ENCODE measurements at regions not wholly inside any gene's neighbourhood (a gene's known extent, or its start where the extent isn't known, plus 50 kb on each side); places are given as distances from the start of the nearest gene placed in this dataset.

DNA sequence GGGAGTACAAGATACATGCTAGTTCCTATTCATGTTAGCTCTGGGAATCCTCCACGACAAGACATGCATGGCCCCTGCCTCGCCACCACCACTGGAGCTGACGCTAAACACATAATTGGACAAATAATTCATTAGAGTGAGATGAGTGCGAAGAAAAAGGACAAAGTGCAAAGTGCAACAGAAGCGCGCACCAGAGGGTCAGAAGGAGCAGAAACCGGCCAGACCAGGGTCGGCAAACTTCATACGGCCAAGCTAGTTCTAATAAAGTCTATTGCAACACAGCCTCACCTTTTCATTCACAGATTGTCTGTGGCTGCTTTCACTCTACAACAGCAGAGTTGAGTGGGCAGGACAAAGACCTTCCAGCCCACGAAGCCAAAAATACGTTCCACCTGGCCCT is 266.1 kb upstream of the KLHL29 start:
- no peak overlapping the region for H3K27ac Mint-ChIP-seq
- no peak for DNase-seq
- no peaks in the 10 kb centered on the region for H3K9me3 Mint-ChIP-seq
- H3K4me3 Mint-ChIP-seq: no peak overlapping the region
- no peaks in the 10 kb centered on the region for H3K36me3 Mint-ChIP-seq (ENCODE audit: low read depth)
- H3K27me3 Mint-ChIP-seq: peaks cover 3% of the 10 kb centered on the region
- H3K4me1 Mint-ChIP-seq (ENCODE audit: low read depth): no peaks in the 10 kb centered on the region

DNA sequence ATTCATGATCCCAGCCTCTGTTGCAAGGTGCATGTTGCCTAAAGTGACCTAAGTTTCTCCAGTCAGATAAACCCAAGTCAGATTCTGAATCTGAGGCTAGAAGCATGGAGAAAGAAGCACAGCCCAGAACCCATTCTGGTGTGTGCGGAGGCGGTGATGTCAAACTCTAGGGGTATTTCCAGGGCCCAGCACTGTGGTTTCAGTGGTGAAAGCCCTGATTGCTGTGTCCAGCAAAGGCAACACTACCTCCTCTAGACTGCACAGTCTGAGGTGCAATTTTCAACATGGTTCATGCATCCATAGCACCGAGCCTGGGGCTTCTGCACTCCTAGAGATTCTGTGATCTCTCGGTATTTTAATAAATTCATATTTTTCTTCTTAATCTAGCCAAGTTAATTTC is 264.8 kb upstream of the KLHL29 start:
- no peak for DNase-seq
- H3K4me3 Mint-ChIP-seq: no peak overlapping the region
- H3K27ac Mint-ChIP-seq: no peak overlapping the region

DNA sequence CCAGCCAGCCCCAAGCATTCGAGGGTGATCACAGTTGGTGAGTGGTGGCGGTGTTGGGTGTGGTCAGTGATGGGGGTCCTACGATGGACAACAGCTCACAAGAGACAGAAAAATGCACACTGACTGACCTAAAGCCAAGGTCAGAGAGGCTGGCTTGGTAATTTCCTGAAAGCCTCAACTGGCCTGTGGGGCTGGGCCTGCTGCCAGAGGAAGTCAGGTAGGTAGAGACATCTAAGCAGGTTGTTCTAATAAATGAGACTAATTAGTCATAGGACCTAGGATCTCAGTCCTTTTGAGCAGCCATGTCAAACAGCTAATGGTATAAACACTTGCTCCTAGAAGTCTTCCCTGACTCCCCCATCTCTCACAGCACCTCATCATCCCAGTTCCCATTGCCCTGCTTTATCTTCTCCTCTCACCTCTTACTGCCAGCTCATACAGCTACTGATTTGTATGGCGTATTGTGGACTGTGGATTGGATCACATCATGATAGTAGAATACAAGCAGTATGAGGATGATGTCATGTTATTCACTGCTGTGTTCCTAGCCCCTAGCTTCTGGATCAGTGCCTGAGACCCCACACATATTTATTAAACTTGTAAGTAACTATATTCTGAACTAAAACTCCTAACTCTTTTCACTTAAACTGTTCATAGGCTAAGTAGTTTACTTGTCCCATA is 262.9 kb upstream of the KLHL29 start:
- Mint-ChIP-seq H3K9me3 (no peaks in the 10 kb centered on the region), H3K4me1 (ENCODE audit: low read depth) (no peaks in the 10 kb centered on the region), H3K27me3 (peaks cover 3% of the 10 kb centered on the region), H3K36me3 (ENCODE audit: low read depth) (no peaks in the 10 kb centered on the region), H3K4me3 (no peak overlapping the region), H3K27ac (no peak overlapping the region)
- no peak for DNase-seq

More for the DNA sequence above, 264.8 kb upstream of the KLHL29 start:
- Mint-ChIP-seq H3K27me3 (peaks cover 3% of the 10 kb centered on the region), H3K36me3 (ENCODE audit: low read depth) (no peaks in the 10 kb centered on the region), H3K9me3 (no peaks in the 10 kb centered on the region), H3K4me1 (ENCODE audit: low read depth) (no peaks in the 10 kb centered on the region)

DNA sequence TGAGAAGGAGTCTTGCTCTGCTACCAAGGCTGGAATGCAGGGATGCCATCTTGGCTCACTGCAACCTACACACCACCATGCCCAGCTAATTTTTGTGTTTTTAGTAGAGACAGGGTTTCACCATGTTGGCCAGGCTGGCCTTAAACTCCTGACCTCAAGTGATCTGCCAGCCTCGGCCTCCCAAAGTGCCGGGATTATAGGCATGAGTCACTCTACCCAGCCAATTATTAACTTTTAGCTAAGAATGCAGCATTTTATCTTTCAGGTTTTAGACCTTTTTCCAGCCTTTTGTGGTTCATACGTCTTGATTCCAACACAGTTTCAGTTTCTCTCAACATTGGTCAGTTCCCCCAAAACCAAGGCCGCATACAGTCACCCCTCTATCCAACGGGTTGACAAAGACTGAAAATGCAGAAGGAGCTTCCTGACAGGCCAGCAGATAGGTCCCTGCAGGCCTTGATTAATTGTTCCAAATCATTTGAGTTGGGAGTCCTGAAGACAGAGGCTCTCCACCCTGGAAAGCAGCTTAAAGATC is 262.2 kb upstream of the KLHL29 start:
- Mint-ChIP-seq H3K4me3 (no peak overlapping the region), H3K36me3 (ENCODE audit: low read depth) (no peaks in the 10 kb centered on the region), H3K4me1 (ENCODE audit: low read depth) (no peaks in the 10 kb centered on the region), H3K27ac (no peak overlapping the region), H3K9me3 (no peaks in the 10 kb centered on the region), H3K27me3 (peaks cover 3% of the 10 kb centered on the region)
- no peak for DNase-seq

DNA sequence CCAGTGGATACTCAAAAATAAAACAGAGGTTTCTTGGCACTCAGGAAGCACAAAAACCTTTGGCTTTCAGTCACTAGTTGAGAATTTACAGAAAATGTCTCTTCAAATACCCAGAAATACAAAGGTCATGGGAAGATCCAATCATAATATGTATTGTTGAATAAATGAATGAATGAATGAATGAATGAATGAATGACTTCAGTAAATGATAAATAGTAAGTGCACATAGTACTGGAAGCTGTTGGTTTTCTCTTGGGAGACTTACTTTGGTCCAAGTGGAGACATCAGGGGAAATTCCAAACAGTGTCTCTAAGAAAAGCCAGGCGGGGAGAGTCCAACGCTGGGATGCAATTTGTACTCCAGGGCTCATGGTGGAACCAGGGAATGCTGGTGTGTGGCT is 261.3 kb upstream of the KLHL29 start:
- H3K27ac Mint-ChIP-seq: no peak overlapping the region
- peaks cover 3% of the 10 kb centered on the region for H3K27me3 Mint-ChIP-seq
- no peaks in the 10 kb centered on the region for H3K4me1 Mint-ChIP-seq (ENCODE audit: low read depth)
- H3K36me3 Mint-ChIP-seq (ENCODE audit: low read depth): no peaks in the 10 kb centered on the region
- H3K4me3 Mint-ChIP-seq: no peak overlapping the region
- no peak for DNase-seq
- H3K9me3 Mint-ChIP-seq: no peaks in the 10 kb centered on the region

DNA sequence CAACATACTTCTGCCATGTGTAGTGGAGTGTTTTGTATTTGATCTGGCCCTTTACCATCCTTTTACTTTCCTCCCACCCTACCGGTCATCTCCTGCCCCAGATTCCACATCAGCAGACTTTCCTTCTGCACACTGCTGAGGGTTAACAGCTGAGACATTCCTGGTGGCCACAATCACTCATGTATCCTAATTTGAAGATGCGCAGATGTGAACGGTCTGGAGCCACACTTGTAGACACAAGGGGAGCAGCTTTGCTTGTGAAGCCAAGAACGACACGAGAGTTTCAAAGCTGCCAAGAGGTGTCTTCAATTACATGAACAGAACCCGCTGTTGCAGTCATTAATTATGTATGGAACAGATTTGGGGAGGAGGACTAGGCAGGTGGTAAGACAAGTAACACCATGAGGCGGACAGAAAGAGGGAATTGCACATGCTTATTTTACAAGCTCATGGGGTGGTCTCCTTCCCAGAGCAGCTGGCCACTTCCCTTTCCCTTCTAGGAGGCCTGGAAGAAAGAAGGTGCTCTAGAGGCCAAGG is 260.7 kb upstream of the KLHL29 start:
- H3K9me3 Mint-ChIP-seq: no peaks in the 10 kb centered on the region
- no peaks in the 10 kb centered on the region for H3K36me3 Mint-ChIP-seq (ENCODE audit: low read depth)
- H3K4me3 Mint-ChIP-seq: no peak overlapping the region
- peaks cover 8% of the 10 kb centered on the region for H3K27me3 Mint-ChIP-seq
- no peak for DNase-seq
- H3K4me1 Mint-ChIP-seq (ENCODE audit: low read depth): no peaks in the 10 kb centered on the region
- H3K27ac Mint-ChIP-seq: no peak overlapping the region

DNA sequence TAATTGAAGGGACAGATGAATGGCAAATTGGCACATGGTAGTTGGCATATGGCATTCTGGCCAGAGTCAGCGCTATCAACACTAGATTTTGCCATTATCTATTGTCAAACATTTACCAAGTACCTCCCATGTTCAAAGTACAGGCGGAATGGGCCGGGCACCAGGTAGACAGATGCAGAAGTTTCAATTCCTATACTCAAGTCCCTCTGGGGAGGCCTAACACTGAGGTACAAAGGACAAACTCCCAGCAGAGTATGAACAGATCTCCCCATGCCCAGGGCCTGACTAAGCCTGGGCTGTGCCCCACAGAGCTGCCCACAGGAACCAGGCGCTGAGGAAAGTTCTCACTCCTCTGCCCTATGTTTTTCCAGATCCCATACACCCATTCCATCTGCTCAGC is 257.5 kb upstream of the KLHL29 start:
- Mint-ChIP-seq H3K27me3 (peaks cover 7% of the 10 kb centered on the region), H3K27ac (no peak overlapping the region), H3K4me3 (no peak overlapping the region), H3K4me1 (ENCODE audit: low read depth) (peaks cover 2% of the 10 kb centered on the region), H3K36me3 (ENCODE audit: low read depth) (no peaks in the 10 kb centered on the region), H3K9me3 (no peaks in the 10 kb centered on the region)
- no peak for DNase-seq

DNA sequence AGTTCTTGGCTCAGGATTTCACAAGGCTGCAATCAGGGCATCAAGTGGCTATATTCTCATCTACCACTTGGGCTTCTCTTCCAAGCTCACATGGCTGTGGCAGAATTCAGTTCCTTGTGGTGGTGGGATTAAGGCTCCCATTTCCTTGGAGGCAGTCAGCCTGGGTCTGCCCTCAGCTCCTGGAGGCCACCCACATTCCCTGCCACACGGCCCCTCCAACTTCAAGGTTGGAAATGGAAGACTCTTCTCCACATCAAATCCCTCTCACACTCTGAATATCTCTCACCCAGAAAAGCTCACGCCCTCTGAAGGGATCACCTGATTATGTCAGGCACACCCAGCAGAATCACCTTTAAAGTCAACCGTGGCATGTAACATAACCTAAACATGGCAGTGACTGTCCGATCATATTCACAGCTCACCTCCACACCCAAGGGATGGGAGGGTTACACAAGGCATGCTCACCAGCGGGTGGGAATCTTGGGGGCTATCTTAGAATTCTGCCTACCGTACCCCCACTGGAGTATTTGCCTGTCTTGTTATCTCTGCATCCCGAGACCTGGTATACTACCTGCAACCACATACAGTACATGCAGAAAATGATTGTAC is 256.2 kb upstream of the KLHL29 start:
- H3K36me3 Mint-ChIP-seq (ENCODE audit: low read depth): no peaks in the 10 kb centered on the region
- H3K27ac Mint-ChIP-seq: no peak overlapping the region
- H3K9me3 Mint-ChIP-seq: no peaks in the 10 kb centered on the region
- H3K4me1 Mint-ChIP-seq (ENCODE audit: low read depth): peaks cover 4% of the 10 kb centered on the region
- DNase-seq: no peak
- no peak overlapping the region for H3K4me3 Mint-ChIP-seq
- peaks cover 17% of the 10 kb centered on the region for H3K27me3 Mint-ChIP-seq

DNA sequence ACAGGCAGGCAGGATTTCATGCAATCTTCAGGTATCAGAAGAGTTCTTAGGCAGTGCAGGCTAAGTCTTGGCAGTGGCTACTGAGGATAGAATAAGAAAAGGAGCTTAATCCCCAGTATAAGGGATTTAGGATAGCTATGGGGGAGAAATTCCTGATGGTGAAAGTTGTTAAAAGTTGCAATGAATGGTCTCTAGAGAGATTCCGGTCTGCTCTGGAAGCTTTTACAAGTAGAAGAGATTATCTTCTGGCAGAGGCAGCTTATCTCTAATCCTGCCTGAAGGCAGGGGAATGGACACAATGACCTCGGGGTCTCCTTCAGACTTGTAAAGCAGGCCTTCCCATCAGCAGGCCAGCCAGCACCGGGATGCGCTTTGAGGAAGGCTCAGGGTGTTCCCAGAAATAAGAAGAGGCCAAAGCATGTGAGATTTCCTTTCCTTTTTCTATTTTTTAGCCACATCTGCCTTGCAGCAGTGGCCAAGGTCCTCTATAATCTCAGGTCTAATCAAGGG is 253.9 kb upstream of the KLHL29 start:
- Mint-ChIP-seq H3K27ac (no peak overlapping the region), H3K4me3 (no peak overlapping the region), H3K27me3 (peaks cover 25% of the 10 kb centered on the region), H3K36me3 (ENCODE audit: low read depth) (no peaks in the 10 kb centered on the region), H3K9me3 (no peaks in the 10 kb centered on the region), H3K4me1 (ENCODE audit: low read depth) (peaks cover 4% of the 10 kb centered on the region)
- no peak for DNase-seq

DNA sequence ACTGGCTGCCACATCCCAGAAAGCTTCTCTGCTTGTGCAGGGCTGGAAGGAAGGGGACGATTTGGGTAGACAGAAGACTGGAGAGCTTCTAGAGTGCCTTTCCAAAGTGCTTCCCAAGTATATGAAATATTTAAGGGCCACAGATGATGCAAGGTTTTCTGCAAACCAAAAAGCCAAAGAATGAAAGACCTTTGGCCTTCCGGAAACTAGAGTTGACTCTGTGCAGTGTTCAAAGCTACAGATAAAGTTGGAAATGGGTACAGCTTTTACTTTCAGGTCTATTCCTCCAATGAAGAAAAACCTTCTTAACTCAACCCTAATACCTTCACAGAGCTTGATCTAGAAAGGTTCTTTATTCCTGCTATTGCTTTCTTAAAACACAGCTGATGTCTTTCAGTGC is 253.0 kb upstream of the KLHL29 start:
- Mint-ChIP-seq H3K4me3 (no peak overlapping the region), H3K27me3 (peaks cover 25% of the 10 kb centered on the region), H3K9me3 (no peaks in the 10 kb centered on the region), H3K36me3 (ENCODE audit: low read depth) (no peaks in the 10 kb centered on the region), H3K4me1 (ENCODE audit: low read depth) (peaks cover 4% of the 10 kb centered on the region), H3K27ac (no peak overlapping the region)
- DNase-seq: no peak

DNA sequence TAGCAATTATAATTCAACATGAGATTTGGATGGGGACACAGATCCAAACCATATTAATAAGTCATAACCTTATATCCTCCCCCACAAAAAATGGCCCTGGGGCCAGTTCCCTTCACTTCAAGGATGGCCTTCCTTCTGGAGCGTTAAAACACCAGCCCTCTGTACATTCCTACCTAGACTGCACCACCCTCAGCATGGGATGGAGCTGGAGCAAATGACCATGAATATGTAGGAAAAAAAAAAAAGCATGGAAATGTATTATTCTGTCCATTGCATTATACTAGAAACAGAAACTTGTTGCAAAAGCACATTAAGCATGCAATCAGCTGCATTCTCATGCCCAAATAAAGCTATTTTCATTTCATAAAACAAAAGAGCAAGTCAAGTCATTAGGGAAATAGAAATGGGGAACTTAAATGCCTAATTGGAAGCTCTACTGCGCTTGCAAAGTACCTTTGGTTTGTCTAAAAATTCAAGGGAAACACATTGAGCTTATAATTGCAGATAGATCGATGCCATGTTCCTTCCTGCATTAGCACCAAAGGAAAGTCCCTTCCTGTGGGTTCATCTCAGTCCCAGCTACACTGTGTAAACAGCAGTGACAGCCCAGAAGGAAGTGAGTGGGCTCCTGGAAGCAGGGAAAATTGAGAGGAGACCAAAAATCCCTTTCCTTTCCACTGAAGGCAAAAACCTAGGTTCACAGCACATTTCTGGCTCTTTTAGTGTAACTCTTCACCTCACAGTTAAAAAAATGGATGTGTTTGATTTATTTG is 252.0 kb upstream of the KLHL29 start:
- Mint-ChIP-seq H3K36me3 (ENCODE audit: low read depth) (no peaks in the 10 kb centered on the region), H3K9me3 (no peaks in the 10 kb centered on the region), H3K4me3 (no peak overlapping the region), H3K27ac (no peak overlapping the region), H3K27me3 (peaks cover 25% of the 10 kb centered on the region), H3K4me1 (ENCODE audit: low read depth) (peaks cover 4% of the 10 kb centered on the region)
- no peak for DNase-seq

DNA sequence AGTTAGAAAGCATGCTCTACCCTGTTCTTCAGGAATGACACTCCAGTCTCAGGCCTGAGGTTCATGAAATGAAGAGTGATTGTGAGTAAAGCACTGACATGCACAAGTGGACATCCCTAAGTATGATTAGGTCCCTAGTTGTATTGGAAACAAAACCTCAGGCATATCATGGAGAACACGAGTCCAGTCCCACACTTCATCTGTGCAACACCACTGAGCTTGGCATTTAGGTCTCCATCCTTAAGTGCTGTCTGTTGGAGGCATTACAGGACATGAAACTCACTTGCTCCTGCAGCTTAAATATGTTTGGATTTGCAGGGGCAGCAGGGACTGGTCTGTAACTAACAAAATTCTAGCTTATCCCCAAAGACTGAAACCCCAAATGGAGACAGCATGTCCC is 250.3 kb upstream of the KLHL29 start:
- Mint-ChIP-seq H3K27ac (no peak overlapping the region), H3K4me1 (ENCODE audit: low read depth) (peaks cover 4% of the 10 kb centered on the region), H3K9me3 (no peaks in the 10 kb centered on the region), H3K4me3 (no peak overlapping the region), H3K36me3 (ENCODE audit: low read depth) (no peaks in the 10 kb centered on the region), H3K27me3 (peaks cover 22% of the 10 kb centered on the region)
- no peak for DNase-seq

DNA sequence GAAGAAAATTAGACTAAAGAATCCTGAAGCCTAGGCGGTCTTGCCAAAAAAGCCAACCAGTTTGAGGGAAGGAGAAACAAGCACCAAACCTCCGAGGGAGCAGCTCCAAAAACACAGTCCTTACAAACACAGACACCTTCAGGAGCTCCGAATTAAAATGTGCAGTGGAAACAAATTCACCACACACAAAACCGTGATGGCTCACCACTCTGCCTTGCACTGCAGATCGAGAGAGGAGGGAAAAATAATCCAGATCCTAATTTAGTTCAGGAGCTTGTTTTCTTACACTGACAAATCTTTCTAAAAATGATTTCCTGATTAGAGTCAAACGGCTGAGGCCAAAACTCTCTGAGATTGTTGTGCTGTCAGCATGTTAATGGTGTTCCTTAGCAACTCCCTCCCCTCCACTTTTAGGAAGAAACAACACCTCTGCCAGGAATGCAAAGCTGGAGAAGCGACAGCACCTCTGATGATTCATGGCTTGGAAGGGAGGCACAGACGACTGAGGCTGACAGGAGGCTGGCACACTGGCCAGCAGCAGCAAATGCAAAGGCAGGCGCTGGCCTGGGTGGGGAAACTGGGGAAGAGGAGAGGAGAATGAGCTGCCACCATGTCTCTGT is 249.4 kb upstream of the KLHL29 start:
- Mint-ChIP-seq H3K9me3 (no peaks in the 10 kb centered on the region), H3K27ac (no peak overlapping the region), H3K4me3 (no peak overlapping the region), H3K27me3 (peaks cover 23% of the 10 kb centered on the region), H3K4me1 (ENCODE audit: low read depth) (peaks cover 4% of the 10 kb centered on the region), H3K36me3 (ENCODE audit: low read depth) (no peaks in the 10 kb centered on the region)
- no peak for DNase-seq

DNA sequence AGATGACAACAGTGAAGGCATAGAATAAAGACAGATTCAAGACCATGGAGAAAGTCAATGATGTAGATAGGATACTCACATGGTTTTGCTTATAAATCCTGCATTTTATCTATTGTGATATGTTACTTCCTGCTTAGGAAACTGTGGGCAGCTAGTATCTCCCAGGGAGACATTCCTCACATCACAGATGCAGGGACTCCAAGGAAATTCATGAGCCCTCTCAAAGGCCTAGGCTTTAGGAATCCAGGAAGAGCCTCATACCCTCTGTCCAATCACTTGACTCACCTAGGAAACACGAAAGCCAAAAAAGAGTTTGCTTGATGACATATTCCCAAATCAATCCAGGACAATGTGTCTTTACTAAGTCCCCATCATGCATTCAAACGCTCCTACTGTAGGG is 247.8 kb upstream of the KLHL29 start:
- H3K27me3 Mint-ChIP-seq: peaks cover 30% of the 10 kb centered on the region

More for the DNA sequence above, 247.8 kb upstream of the KLHL29 start:
- DNase-seq: no peak
- no peaks in the 10 kb centered on the region for H3K9me3 Mint-ChIP-seq
- no peaks in the 10 kb centered on the region for H3K36me3 Mint-ChIP-seq (ENCODE audit: low read depth)
- no peak overlapping the region for H3K4me3 Mint-ChIP-seq
- no peak overlapping the region for H3K27ac Mint-ChIP-seq
- peaks cover 4% of the 10 kb centered on the region for H3K4me1 Mint-ChIP-seq (ENCODE audit: low read depth)

All from activated T-cell treated with anti-CD3 and anti-CD28 coated beads, Interleukin-2, amount 50 U/mL, for 24 hours (primary cell).